Testis (tissue), 2 donors: ENCODE measurements at regions not wholly inside any gene's neighbourhood (a gene's known extent, or its start where the extent isn't known, plus 50 kb on each side); places are given as distances from the start of the nearest gene placed in this dataset.

Source experiments
- DNase-seq: peaks from one replicate; pipeline ENCODE4 v3.0.0-alpha.2; 2019
- H3K27ac ChIP-seq, 2 donors: fragments of 200-600 bp; sonication (generic); one replicate each; pipeline ENCODE4 v1.5.1; 2019
- H3K27me3 ChIP-seq: fragments of 200-600 bp; sonication (generic); one replicate; pipeline ENCODE4 v1.5.1; 2019
- H3K36me3 ChIP-seq: fragments of 200-600 bp; sonication (generic); one replicate; pipeline ENCODE4 v1.5.1; 2017; ENCODE audit warnings: low read depth; ENCODE audit errors: missing control alignments
- H3K4me1 ChIP-seq: fragments of 200-600 bp; sonication (generic); one replicate; pipeline ENCODE4 v1.5.1; 2019
- H3K4me3 ChIP-seq, 2 donors: fragments of 200-600 bp; sonication (generic); one replicate each; pipeline ENCODE4 v1.5.1; 2017 to 2019
- H3K9me3 ChIP-seq: fragments of 200-600 bp; sonication (generic); one replicate; pipeline ENCODE4 v1.5.1; 2017
- CTCF ChIP-seq, 3 experiments: fragments of 450-650 bp in 2 of 3; fragments of 200-600 bp in 1 of 3; sonication (generic) in 1 of 3; IDR thresholded peaks; one replicate each; pipeline ENCODE4 v1.5.1; 2016 to 2019; ENCODE audit warnings: antibody characterized with exemption in 3 of 3, mild to moderate bottlenecking in 2 of 3, moderate library complexity in 1 of 3
- POLR2A ChIP-seq: fragments of 450-650 bp; IDR thresholded peaks from one replicate; pipeline ENCODE4 v1.6.1; 2017; ENCODE audit warnings: antibody characterized with exemption, mild to moderate bottlenecking, moderate library complexity
- WGBS, 2 donors: methylation state at CpG; one replicate each; pipeline ENCODE4 v1.1.5; 2018; 5-methylcytosine and 5-hydroxymethylcytosine counted together
- intact Hi-C: fragments of 100-400 bp; cut with DNase I; formaldehyde crosslinking; loops from one replicate; pipeline ENCODE4 v1.15.1; 2023; ENCODE audit warnings: low total_unique reads

GRCh38 chr14:34262127-34262910 lies 199.7 kb downstream of the SPTSSA start:
- DNase-seq: no peak
- Histone ChIP-seq H3K36me3 (no peaks in the 10 kb centered on the region), H3K9me3 (no peaks in the 10 kb centered on the region), H3K27ac (no peak overlapping the region), H3K4me3 (no peak overlapping the region), H3K27me3 (no peaks in the 10 kb centered on the region), H3K4me1 (no peaks in the 10 kb centered on the region)
- intact Hi-C loops: no loop called here
- no peak for TF ChIP-seq POLR2A
- TF ChIP-seq CTCF (IDR thresholded peaks at IDR 0.05): no peak
- 59 to 67% methylated on average over 9 of the region's 9 CpGs for WGBS, 2 donors

GRCh38 chr14:34259996-34260395 lies 202.0 kb downstream of the SPTSSA start:
- no peaks in the 10 kb centered on the region for H3K36me3 ChIP-seq
- H3K4me1 ChIP-seq: no peaks in the 10 kb centered on the region
- intact Hi-C loops: no loop called here
- no peak overlapping the region for H3K27ac ChIP-seq
- no peak for DNase-seq
- no peak overlapping the region for H3K4me3 ChIP-seq
- TF ChIP-seq POLR2A (no peak), CTCF (IDR thresholded peaks at IDR 0.05) (no peak)
- H3K27me3 ChIP-seq: no peaks in the 10 kb centered on the region
- H3K9me3 ChIP-seq: no peaks in the 10 kb centered on the region

- Histone ChIP-seq H3K9me3 (no peaks in the 10 kb centered on the region), H3K27ac (no peak overlapping the region), H3K36me3 (no peaks in the 10 kb centered on the region), H3K27me3 (no peaks in the 10 kb centered on the region), H3K4me1 (no peaks in the 10 kb centered on the region), H3K4me3 (no peak overlapping the region)
- 43 to 48% methylated on average over 1 of the region's 1 CpG for WGBS, 2 donors
- intact Hi-C loops: no loop called here
- TF ChIP-seq POLR2A: no peak
- DNase-seq: no peak
Observed at GRCh38 chr14:34258318-34258717, 203.7 kb downstream of the SPTSSA start.

- no peak overlapping the region for H3K27ac ChIP-seq
- 80 to 87% methylated on average over 4 of the region's 4 CpGs for WGBS, 2 donors
- intact Hi-C loops: no loop called here
- no peak for DNase-seq
- H3K27me3 ChIP-seq: no peaks in the 10 kb centered on the region
- no peaks in the 10 kb centered on the region for H3K4me1 ChIP-seq
- H3K9me3 ChIP-seq: no peaks in the 10 kb centered on the region
- H3K4me3 ChIP-seq: no peak overlapping the region
- H3K36me3 ChIP-seq: no peaks in the 10 kb centered on the region
- TF ChIP-seq CTCF (IDR thresholded peaks at IDR 0.05): no peak
- TF ChIP-seq POLR2A: no peak
Observed at GRCh38 chr14:34257505-34257904, 204.5 kb downstream of the SPTSSA start.

- Histone ChIP-seq H3K4me1 (no peaks in the 10 kb centered on the region), H3K4me3 (no peak overlapping the region), H3K36me3 (no peaks in the 10 kb centered on the region), H3K27ac (no peak overlapping the region), H3K9me3 (no peaks in the 10 kb centered on the region), H3K27me3 (no peaks in the 10 kb centered on the region)
- 94 to 95% methylated on average over 1 of the region's 1 CpG for WGBS, 2 donors
- intact Hi-C loops: no loop called here
- DNase-seq: no peak
- TF ChIP-seq CTCF (IDR thresholded peaks at IDR 0.05) (no peak), POLR2A (no peak)
Observed at GRCh38 chr14:34256223-34256622, 205.8 kb downstream of the SPTSSA start.
